Brain pericyte (primary cell): ENCODE measurements at regions not wholly inside any gene's neighbourhood (a gene's known extent, or its start where the extent isn't known, plus 50 kb on each side); places are given as distances from the start of the nearest gene placed in this dataset.

ENCODE experiments used
- DNase-seq: peaks from one replicate; pipeline ENCODE4 v3.0.0-alpha.2; 2012; ENCODE audit warnings: low read depth, low spot score

- no peak for DNase-seq
Measured at GRCh38 chr12:63250486-63250885, 99.5 kb upstream of the AVPR1A start.

DNA sequence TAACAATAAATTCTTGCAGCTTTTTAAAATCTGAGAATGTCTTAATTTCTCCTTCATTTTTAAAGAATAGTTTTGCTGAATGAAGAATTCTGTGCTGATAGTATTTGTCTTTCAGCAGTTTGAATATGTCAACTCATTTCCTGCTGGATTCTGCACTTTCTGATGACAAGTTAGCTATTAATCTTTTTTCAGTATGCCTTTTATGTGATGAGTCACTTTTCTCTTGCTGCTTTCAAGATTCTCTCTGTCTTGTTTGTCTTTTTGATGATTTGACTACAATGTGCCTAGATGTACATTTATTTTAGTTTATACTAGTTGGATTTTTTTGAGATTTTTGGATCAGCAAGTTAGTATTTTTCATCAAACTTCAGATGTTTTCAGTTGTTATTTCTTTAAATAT, 87.9 kb upstream of the AVPR1A start:
- no peak for DNase-seq

- DNase-seq: no peak
Measured at GRCh38 chr12:63232896-63233295, 81.9 kb upstream of the AVPR1A start.

DNA sequence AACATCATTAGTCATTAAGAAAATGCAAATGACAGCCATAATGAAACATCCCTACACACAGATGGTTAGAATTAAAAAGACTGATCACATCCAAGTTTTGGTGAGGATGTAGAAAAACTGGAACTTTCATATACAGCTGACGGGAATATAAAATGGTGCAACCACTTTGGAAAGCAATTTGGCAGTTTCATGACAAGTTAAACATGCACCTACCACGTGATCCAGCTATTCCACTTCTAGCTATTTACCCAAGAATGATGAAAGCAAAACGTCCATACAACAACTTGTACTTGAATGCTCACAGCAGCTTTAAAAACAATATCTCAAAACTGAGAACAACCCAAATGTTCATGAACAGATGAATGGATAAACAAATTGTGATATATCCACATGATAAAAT, 77.9 kb upstream of the AVPR1A start:
- no peak for DNase-seq

DNA sequence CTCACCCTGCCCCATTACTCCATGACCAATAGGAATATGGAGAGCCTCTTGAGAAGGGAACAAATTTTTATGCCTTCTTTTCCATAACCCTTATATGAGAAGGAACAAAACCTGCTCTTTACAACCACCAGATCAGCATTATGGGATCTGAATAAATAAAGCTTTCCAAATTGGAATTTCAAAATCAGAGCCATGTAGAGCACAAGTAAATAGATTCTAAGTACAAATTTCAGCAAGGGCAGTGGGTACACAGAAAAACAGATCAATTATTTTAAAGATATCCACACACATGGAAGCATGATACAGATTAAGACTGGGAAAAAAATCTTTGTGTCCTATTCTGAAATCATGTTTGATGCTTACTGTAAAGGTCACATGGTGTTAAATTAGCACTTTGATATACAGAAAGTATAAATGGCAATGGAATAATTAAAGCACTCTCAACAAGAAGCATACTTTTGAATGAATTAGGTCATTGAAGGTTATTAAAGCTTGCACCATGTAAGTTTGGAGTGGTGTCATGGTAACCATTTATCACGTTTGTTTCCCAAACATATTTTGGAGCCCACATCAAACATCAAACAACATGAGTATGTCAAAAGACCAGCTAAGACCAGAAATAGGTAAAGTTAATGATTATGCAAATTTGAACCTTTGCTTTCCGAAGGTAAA, 75.9 kb upstream of the AVPR1A start:
- no peak for DNase-seq

- DNase-seq: no peak
Measured at GRCh38 chr12:63224396-63224795, 73.4 kb upstream of the AVPR1A start.

- no peak for DNase-seq
Measured at GRCh38 chr12:63223128-63223527, 72.1 kb upstream of the AVPR1A start.

DNA sequence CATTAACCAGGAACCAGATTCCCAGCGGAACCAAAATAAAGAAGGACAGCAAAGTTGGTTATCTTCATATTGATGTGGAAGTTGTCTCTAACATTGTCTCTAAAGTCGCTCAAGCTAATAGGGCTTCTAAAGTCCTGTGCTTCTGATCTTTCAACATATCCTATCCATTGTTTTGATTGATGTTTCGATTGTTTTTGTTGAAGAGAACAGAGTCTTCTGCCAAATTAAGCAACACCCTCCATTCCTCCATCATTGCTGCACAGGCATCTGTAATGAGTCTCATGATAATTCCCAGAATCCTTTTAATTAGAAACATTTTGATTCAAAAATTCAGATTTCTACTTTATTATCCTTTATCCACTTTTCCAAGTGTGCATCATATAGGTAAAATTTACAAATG, 71.6 kb upstream of the AVPR1A start:
- no peak for DNase-seq

DNA sequence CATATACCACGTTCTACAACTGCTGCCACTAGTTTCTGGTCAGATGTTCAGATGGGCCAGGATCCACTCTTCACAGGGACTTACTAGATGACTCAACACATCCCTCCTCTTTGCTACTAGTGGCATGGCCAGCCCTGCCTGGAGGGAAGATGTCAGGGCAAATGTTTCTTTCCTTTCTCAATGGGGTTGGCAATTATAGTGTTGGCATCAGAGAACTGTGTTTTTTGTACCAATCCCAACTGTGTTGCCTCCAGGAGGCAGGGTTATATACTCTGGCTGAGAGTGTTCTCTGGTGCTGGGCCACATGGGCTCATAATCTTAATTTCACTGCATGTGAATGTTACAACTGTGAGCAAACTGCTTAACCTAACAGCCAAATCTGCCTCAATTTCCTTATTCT, 69.9 kb upstream of the AVPR1A start:
- DNase-seq: no peak

- DNase-seq: no peak
Measured at GRCh38 chr12:63212316-63212715, 61.3 kb upstream of the AVPR1A start.

GRCh38 chr12:63208956-63209355, 58.0 kb upstream of the AVPR1A start:
- no peak for DNase-seq

- DNase-seq: no peak
Measured at GRCh38 chr12:63206909-63207308, 55.9 kb upstream of the AVPR1A start.

- no peak for DNase-seq
Measured at GRCh38 chr12:63206494-63206893, 55.5 kb upstream of the AVPR1A start.
